GM18909 (cell line): ENCODE measurements at regions not wholly inside any gene's neighbourhood (a gene's known extent, or its start where the extent isn't known, plus 50 kb on each side); places are given as distances from the start of the nearest gene placed in this dataset.

Experiments used
- ATAC-seq: cut with Tn5 transposase; IDR thresholded peaks from one replicate; pipeline ENCODE4 v1.9.1; 2021; ENCODE audit warnings: mild to moderate bottlenecking; ENCODE audit not compliant: unreplicated experiment, poor library complexity

DNA sequence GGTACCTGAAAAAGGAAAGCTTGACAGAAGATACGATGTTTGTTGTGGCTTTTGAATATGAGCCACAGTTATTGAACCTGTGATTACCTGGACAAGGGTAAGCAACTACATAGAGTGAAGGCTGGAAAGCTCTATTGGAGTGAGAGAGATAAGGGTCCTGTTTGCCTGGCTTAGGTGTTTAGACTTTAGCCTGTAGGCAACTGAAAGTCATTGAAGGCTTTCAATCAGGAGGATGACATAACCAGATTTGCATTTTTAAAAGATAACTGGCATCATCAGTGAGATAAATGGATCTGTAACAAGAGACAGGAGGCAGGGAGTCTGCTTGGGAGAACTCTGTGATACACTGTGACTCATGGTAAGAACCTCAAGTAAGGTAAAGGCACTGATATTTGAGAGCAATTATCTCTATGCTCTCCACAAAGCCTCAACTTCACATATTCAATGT is 128.9 kb upstream of the SOX5 start:
- no peak for ATAC-seq

DNA sequence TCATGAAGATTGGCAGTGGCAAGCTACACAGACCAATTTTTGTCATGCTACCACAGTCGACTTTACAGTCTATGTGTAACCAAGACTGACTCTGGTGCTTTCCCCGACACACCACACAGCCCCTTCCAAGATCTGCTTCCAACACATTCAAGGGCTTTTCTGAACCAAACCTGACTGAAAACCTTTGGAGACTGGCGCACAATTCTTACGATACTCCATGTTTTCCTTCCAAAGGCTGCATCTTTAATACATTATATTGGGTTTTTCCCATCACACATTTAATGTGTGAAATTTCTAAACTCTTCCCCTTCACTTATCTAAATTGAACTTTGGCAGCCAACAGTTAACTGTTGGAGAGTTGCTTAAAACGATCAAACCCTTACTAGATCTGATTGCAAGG is 127.7 kb upstream of the SOX5 start:
- no peak for ATAC-seq

DNA sequence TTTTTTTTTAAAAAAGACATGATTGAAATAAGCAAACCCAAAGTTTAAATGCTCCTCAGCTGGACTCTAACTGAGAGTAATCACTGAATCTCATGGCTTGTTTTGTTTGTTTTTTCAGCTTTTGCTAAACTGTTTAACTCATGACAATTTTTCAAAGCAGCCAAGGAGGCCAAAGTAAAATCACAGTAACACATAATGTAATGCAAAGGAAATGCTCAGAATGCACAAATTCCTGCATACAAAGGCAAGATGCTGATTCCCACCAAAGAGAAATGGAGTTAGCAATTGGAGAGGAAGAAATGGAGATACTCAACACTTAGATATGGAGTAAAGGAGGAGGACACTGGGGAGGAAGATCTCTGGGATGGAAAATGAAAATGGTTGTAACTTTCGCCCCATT is 126.2 kb upstream of the SOX5 start:
- ATAC-seq: no peak

DNA sequence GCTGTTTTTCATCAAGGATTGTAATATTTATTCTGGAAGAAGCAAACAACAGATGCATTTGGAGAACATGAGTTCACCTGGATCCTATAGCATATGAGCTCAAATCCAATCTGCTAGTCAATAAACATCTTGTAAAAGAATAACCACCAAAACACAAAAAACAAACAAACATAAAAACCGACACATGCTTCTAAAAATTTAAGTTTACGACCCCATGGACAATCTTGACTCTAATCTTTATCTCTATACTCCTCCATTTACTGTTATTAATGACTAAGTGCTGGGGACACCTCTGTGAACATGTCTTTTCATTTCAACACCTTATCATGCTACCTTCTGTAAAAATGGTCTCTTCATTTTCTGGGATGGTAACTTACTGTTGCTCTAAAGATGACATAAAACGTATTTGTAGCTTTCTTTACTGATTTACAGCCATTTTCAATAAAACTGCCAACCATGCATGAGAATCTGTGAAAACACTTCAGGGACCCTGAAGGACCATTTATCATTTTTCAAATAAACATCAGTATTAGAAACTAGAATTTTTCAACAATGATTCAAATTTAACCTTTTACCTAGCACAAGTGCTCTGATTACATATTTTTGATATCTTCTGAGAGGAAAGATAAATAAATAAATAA is 123.8 kb upstream of the SOX5 start:
- no peak for ATAC-seq

DNA sequence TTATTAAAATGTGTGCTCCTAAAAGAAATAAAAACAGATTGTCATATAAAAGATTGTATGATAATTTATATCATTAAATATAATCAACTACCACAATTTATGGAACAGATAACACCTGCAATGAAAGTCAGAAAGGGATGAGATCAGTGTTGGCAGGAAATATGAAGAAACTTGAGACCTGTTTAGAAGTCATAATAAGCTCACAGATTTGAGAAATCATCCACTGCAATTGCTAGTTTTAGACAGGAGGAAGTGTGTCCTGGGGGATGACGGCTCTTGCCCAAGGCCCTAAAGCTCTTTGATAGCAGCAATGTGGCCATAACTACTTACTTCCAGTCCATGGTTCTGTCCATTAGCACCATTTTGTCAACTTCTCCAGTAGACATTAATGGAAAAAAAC is 122.8 kb upstream of the SOX5 start:
- no peak for ATAC-seq

DNA sequence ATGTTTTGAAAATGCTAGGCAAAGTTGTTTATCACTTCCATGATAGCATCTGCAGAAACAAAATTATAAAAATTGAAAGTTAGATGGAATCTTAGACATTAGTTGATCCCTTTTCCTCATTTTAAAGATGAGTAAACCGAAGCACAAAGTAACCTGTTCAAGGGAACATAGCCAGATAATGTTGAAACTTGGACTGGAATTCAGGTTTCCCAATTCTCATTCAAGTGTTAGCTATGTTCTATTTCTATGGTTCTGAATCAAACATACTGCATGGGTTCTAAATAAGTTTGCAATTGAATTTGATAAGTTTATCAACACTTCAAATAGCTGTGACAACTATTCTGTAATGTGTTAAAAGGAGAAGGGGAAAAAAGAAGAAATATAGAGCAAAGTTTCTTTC is 122.4 kb upstream of the SOX5 start:
- ATAC-seq: no peak

DNA sequence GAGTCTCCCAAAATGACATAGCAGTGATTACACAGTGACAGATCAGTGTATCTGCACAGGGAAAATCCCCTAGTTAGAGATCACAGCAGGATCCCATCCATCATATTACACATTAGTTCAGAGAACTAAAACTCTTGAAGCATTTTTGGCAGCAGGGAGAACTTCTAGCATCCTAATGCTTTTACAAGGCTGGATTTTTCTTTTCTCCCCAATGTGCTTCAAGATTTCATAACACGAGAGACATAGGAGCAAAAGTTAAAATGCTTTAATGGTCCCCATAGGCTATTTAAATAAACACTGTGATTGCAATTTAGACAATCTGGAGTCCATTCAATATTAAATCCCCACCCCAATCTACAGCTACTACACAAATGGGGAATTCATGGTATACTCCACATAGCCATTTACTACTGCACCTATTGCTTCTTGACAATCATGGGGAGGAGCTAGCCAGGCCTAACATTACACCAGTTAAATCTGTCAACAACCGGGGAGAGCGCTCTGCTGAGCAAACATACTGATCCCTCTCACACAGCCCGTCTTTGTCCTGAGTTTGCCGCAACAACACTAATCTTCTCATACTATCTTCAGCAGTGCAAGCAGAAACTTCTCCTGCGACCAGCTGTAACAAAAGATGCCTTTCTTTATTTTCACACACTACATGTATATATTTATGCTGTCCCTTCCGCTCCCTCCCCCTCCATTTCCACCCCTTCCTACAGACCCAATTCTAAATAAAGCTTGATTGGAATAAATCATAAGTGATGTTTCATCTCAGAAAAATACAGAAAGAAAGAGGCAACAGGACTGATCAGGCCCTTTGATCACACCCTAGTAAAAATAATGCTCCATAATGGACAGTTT is 120.3 kb upstream of the SOX5 start:
- ATAC-seq: no peak

DNA sequence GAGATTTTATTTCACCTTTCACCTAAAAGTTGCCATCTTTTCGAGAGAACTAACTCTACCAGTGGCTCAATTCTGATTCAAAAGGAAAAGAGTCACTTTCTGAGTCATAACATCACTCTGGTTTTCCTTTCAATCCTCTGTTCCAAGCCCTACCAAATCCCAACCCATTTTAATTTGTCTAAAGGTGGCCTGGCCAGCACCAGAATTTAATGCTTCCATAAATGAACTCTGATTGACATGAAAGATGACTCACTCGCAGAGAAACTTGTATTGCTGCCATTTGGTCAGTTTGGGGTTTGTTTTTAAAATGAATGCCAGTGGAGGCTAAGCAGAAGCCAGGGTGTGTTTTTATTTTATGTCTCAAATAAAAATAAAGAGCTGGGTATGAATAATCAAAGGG is 117.4 kb upstream of the SOX5 start:
- no peak for ATAC-seq

DNA sequence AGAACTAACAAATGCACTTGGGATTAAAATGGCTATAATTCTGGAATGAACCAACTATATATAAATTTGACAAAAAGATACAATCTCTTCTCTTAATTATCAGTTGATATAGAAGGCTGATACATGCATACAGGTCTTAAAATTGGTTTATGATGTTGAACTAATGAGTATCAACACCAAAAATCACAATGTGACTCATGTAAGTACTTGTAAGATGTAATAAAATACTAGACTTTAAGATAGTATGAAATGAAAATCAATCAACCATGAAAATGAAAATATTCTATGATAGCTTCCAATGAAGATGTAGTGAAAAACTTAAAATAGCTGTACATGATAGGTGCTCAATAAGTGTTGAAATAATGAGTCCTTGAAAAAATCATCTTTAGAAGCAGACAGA is 116.6 kb upstream of the SOX5 start:
- no peak for ATAC-seq

DNA sequence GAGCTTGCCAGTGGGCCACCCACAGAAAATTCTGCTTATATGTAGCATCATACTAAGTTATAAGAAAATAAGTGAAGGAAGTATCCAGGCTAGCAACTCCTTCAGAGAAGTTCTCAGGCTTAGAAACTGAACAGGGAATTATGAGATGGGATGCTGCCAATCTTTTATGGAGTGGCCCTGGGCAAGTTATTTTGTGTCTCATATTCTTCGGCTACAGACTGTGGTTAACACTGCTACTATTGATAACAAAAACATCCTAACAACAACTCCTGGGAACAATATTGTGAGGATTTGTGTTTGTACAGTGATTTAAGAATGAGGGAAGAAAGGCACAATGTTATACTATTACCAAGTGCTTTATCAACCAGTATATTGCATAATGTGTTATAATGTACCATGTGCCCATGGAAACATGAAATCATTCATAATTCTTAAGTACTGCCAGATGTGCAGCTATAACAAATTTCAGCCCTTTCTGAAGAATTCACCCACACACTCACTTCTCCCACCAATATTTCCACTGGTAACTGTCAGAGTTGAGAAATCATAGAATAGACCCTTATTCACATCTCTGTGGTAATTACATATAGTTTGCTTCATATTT is 113.3 kb upstream of the SOX5 start:
- no peak for ATAC-seq

DNA sequence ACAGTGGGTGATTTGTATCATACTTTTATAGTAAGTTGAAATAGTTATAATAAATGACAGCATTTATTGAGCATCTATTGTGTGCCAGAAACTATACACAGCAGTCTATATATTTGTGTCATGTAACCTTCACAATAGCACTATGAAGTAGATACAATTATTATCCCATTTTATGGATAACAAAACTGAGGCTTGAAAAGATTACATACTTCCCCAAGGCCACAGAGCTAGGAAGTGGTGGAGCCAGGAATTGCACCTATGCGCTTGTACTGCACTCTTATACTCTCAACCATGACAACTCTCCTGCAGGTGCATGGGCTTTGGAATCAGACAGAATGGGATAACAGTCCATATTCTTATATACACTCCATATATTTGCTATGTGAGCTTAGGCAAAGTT is 110.6 kb upstream of the SOX5 start:
- no peak for ATAC-seq

DNA sequence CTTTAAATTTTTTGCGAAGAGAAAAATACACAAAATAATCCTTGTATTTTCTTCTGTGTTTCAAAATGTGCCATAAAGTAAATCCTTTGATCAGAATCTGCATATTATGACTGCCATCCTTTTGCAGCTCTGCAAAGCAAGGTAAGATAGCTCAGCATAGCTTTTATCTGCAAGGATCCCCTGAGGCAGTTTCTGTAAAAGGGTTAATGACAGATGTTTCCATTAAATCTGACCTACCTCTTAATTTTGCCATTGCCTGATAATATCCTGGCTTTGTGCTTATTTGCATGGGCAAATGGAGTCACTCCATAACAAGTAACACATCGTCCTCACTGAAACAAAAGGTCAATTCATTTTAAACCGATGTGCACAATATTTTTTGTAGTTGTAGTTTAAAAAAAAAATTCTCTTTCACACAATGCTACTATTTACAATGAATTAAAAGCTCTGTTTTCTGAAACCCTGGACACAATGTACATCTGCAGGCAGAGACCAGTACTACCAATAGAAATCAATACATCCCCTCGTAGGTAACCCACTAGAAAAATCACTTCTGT is 108.5 kb upstream of the SOX5 start:
- ATAC-seq: no peak

DNA sequence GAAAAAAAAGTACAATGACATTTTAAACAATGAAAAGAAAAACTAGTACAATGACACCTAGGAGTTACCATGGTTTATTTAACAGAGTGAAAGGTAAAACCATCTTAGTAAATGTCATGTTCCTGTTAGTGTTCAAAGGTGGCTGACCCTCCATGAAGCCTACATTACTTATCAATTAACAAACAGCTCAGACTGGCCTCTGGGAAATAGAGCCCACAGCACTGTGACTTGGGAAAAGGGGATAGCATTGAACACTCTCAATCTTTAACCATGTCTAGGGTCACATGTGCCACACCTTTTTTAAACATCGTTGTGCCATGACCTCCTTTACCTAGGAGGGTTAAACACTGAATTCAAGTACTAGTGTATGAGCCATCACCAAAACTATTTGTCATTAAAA is 106.3 kb upstream of the SOX5 start:
- ATAC-seq: no peak

DNA sequence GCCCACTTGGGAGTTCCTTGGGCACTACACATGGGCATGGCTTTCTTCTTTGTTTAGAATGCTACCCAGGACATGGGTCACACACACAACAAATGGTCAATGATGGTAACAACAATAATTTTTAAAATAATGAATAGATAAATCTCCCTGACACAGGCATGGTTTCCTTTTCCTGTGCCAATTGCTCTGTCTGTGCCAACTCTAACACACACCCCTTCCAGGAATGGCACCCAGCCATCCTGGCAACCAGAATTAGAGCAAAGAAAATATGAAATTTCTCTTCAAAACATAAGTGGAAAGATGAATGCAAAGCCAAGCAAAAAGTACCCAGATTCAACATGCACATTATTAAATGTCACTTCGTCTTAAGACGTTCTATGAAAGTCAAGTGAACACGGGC is 104.9 kb upstream of the SOX5 start:
- no peak for ATAC-seq

DNA sequence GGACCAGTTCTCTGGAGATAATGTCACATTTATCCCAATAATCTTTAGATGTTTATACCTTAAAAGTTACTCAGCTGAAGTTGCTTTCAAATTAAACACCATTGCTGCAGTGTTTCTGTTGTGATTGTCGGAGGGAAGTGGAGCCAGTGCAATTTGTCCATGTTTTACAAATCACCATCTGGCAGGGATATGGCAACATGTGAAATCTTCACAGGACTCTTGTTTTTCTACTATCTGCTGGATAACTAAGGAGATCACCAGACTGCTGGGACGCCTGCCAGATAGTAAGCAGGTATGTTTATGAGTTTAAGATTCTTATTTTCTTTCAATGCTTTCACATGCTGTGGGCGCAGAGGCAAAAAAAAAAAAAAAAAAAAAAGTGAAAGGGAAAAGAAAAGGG is 100.3 kb upstream of the SOX5 start:
- ATAC-seq: no peak

DNA sequence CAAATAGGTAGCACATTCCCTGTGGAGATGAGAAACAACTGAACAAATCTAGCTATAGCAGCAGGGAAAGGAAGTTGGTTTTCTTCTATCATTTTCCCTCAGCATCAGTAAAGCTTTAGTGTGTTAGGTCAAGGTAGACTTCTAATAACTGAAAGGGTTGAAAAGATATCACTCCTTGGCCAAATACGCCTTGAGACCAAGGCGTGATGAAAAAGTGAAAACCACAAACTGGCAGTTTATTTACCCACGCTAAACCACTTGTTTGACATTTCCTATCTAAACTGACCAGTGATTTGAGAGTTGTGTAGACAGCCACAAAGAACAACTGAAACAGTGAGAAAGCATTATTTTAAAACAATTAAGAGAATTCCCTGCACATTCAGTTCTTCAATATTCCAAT is 99.6 kb upstream of the SOX5 start:
- peak; percentile 55 for ATAC-seq

DNA sequence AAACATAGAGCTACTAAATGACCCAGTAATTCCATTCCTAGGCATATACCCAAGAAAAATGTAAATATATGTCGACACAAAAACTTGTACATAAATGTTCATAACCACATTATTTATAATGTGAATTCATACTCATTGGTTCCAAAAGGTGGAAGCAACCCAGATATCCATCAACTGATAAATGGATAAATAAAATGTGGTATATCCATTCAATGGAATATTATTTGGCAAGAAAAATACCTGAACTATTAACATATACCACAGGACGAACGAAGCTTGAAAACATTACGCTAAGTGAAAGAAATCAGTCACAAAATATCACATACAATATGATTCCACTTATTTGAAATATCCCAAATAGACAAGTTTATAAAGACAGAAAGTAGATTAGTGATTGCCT is 99.0 kb upstream of the SOX5 start:
- ATAC-seq: no peak

DNA sequence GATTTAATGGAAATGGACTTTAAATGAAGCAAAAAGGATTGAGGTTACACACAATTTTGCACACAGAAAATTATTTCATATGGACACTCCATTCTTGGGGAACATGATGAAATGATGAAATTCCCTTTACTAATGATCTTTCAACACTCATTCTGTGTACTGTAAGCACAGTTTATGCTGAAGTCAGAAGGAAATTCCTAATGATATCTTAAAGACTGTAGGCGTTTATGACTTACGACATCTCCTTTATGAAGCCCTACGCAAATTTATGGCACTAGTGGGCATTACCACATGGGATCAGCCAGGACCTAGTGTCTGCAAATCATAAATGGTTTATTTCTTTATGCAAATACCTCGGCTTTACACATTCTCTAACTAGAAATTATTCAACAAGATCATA is 97.9 kb upstream of the SOX5 start:
- no peak for ATAC-seq

DNA sequence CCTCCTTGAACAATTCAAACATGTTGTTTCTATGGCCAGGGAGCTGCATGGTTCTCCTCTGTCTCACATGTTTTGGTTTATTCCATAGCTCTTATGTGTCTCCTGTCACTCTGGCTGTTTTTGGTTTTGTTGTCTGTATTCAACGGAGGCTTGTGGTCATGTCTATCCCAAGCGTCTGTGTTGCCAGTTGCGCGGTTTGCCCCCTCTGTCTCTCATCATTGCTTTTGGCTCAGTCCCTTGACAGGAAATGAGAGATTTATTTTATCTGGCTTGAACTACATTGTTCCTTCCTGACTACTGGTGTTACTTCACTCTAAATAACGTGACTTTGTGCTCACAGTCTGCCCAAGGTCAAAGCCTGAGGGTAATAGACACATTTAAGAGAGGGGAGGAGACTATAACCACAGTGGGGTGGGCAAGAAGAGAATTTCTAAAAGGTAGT is 96.4 kb upstream of the SOX5 start:
- ATAC-seq: peak; percentile 54

DNA sequence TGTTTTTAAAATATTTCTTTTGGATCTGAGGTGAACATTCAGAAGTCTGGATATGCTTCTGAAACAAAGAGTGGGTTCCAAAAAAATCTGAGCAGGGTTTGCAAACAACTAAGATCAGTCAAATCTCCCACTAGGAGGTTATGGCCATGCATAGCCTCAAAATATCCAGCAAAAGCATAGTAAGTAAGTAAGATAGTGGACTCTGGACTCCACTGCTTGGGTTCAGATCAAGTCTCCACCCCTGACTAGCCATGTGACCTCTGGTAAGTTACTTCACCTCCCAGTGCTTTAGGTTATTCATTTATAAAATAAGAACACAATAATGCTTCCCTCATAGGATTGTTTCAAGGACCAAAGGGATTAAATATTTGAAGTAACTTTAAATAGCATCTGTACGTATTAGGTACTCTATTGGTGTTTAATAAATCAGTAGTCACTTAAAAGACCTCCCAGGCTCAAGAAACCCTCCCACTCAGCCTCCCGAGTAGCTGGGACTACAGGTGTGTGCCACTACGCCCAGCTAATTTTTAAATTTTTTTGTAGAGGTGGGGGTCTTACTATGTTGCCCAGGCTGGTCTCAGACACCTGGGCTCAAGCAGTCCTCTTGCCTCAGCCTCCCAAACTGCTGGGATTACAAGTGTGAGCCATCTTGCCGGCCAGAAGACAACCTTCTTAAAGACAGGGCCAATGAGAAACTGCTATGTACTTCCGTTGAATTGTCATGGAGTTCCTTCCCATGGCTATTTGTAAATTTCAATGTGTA is 95.7 kb upstream of the SOX5 start:
- no peak for ATAC-seq

DNA sequence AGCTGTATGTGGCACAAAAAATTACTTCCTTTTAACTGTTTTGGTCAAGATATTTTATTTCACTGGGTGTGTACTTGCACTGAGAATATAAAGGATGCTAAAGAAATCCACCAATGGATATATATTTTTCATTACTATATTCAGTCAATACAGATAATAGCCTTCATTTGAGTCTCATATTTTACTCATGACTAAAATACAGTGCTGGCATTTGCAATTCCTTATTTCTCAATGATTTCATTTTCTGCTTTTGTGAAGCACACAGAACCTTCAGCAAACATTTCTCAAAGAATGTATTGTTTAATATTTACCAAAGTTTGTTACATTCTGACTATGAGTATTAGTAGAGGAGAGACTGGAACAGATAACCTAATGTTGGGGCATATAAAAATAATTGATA is 93.2 kb upstream of the SOX5 start:
- no peak for ATAC-seq
